ENCODE measurements at regions not wholly inside any gene's neighbourhood (a gene's known extent, or its start where the extent isn't known, plus 50 kb on each side); places are given as distances from the start of the nearest gene placed in this dataset.

DNA sequence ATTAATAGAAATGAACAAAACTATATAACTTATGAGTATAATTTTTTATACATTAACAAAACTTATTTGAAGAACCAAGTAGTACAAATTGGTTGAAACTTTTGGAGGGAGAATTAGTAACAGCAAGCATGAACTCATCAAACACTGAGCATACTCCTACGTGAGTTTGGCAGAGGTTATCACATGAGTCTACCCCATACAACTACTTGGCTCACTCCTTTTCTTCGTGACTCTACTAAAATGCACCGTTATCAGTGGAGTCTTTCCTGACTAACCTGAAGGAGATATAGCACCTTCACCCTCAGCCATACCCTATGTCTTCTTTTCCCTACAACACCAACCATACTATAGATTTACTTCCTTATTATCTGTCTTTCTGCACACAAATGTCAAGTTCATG is 794.2 kb downstream of the TFAP2A start:
- H3K27me3 ChIP-seq (ENCODE audit: control insufficient read depth in 2 of 2, insufficient read depth in 1 of 2, low read length in 1 of 2): no peaks in the 10 kb centered on the region
- 88% methylated on average over 3 of the region's 3 CpGs for WGBS
- no peak for DNase-seq (ENCODE audit: low read depth in 6 of 9, low spot score in 9 of 9)
- H3K36me3 ChIP-seq (ENCODE audit: control insufficient read depth in 2 of 2, insufficient read depth in 2 of 2, low read length in 1 of 2): no peaks in the 10 kb centered on the region
- no peaks in the 10 kb centered on the region for H3K9me3 ChIP-seq (ENCODE audit: control insufficient read depth in 2 of 2, insufficient read depth in 1 of 2, low read length in 1 of 2)
- H3K4me3 ChIP-seq (ENCODE audit: low read length in 2 of 2): no peak overlapping the region
- H3K27ac ChIP-seq (ENCODE audit: low read depth in 1 of 2, low read length in 1 of 2): no peak overlapping the region
- H3K4me1 ChIP-seq (ENCODE audit: control insufficient read depth in 2 of 2, insufficient read depth in 2 of 2, low read length in 2 of 2): no peaks in the 10 kb centered on the region

- no peak overlapping the region for H3K27ac ChIP-seq (ENCODE audit: low read depth in 1 of 2, low read length in 1 of 2)
- WGBS: 90% methylated on average over 2 of the region's 2 CpGs
- H3K9me3 ChIP-seq (ENCODE audit: control insufficient read depth in 2 of 2, insufficient read depth in 1 of 2, low read length in 1 of 2): no peaks in the 10 kb centered on the region
- no peak for DNase-seq (ENCODE audit: low read depth in 6 of 9, low spot score in 9 of 9)
- no peaks in the 10 kb centered on the region for H3K36me3 ChIP-seq (ENCODE audit: control insufficient read depth in 2 of 2, insufficient read depth in 2 of 2, low read length in 1 of 2)
- no peaks in the 10 kb centered on the region for H3K4me1 ChIP-seq (ENCODE audit: control insufficient read depth in 2 of 2, insufficient read depth in 2 of 2, low read length in 2 of 2)
- H3K27me3 ChIP-seq (ENCODE audit: control insufficient read depth in 2 of 2, insufficient read depth in 1 of 2, low read length in 1 of 2): no peaks in the 10 kb centered on the region
- no peak overlapping the region for H3K4me3 ChIP-seq (ENCODE audit: low read length in 2 of 2)
Measured at GRCh38 chr6:9620263-9620662, 794.6 kb downstream of the TFAP2A start.

- H3K27ac ChIP-seq (ENCODE audit: low read depth in 1 of 2, low read length in 1 of 2): no peak overlapping the region
- no peaks in the 10 kb centered on the region for H3K36me3 ChIP-seq (ENCODE audit: control insufficient read depth in 2 of 2, insufficient read depth in 2 of 2, low read length in 1 of 2)
- H3K9me3 ChIP-seq (ENCODE audit: control insufficient read depth in 2 of 2, insufficient read depth in 1 of 2, low read length in 1 of 2): no peaks in the 10 kb centered on the region
- WGBS: 90% methylated on average over 6 of the region's 6 CpGs
- DNase-seq (ENCODE audit: low read depth in 6 of 9, low spot score in 9 of 9): no peak
- H3K4me1 ChIP-seq (ENCODE audit: control insufficient read depth in 2 of 2, insufficient read depth in 2 of 2, low read length in 2 of 2): no peaks in the 10 kb centered on the region
- no peak overlapping the region for H3K4me3 ChIP-seq (ENCODE audit: low read length in 2 of 2)
- no peaks in the 10 kb centered on the region for H3K27me3 ChIP-seq (ENCODE audit: control insufficient read depth in 2 of 2, insufficient read depth in 1 of 2, low read length in 1 of 2)
Measured at GRCh38 chr6:9614778-9615177, 800.1 kb downstream of the TFAP2A start.

DNA sequence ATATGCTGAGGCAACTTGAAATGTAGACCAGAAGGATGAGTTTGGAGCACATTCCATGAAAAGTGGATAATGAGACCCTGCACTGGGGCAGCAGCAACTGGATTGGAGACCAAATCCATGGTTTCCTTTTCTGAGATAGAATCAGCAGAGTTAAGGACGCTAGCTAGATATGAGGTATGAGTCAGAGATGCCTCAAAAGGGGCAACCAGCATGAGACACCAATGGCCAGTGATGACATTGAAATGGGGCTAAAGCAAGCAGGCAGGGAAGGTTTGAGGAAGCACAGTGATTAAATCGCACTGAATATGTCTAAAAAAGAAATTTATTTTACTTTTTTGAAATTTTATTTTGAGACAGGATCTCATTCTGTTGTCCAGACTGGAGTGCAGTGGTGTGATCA is 802.4 kb downstream of the TFAP2A start:
- H3K27me3 ChIP-seq (ENCODE audit: control insufficient read depth in 2 of 2, insufficient read depth in 1 of 2, low read length in 1 of 2): no peaks in the 10 kb centered on the region
- H3K27ac ChIP-seq (ENCODE audit: low read depth in 1 of 2, low read length in 1 of 2): no peak overlapping the region
- 84% methylated on average over 2 of the region's 2 CpGs for WGBS
- no peaks in the 10 kb centered on the region for H3K4me1 ChIP-seq (ENCODE audit: control insufficient read depth in 2 of 2, insufficient read depth in 2 of 2, low read length in 2 of 2)
- no peaks in the 10 kb centered on the region for H3K36me3 ChIP-seq (ENCODE audit: control insufficient read depth in 2 of 2, insufficient read depth in 2 of 2, low read length in 1 of 2)
- no peaks in the 10 kb centered on the region for H3K9me3 ChIP-seq (ENCODE audit: control insufficient read depth in 2 of 2, insufficient read depth in 1 of 2, low read length in 1 of 2)
- H3K4me3 ChIP-seq (ENCODE audit: low read length in 2 of 2): no peak overlapping the region
- DNase-seq (ENCODE audit: low read depth in 6 of 9, low spot score in 9 of 9): no peak

- 87% methylated on average over 8 of the region's 8 CpGs for WGBS
- Histone ChIP-seq H3K9me3 (ENCODE audit: control insufficient read depth in 2 of 2, insufficient read depth in 1 of 2, low read length in 1 of 2) (no peaks in the 10 kb centered on the region), H3K4me3 (ENCODE audit: low read length in 2 of 2) (no peak overlapping the region), H3K27me3 (ENCODE audit: control insufficient read depth in 2 of 2, insufficient read depth in 1 of 2, low read length in 1 of 2) (no peaks in the 10 kb centered on the region), H3K27ac (ENCODE audit: low read depth in 1 of 2, low read length in 1 of 2) (no peak overlapping the region), H3K36me3 (ENCODE audit: control insufficient read depth in 2 of 2, insufficient read depth in 2 of 2, low read length in 1 of 2) (no peaks in the 10 kb centered on the region), H3K4me1 (ENCODE audit: control insufficient read depth in 2 of 2, insufficient read depth in 2 of 2, low read length in 2 of 2) (no peaks in the 10 kb centered on the region)
- no peak for DNase-seq (ENCODE audit: low read depth in 6 of 9, low spot score in 9 of 9)
Measured at GRCh38 chr6:9610620-9611415, 804.1 kb downstream of the TFAP2A start.

- no peaks in the 10 kb centered on the region for H3K4me1 ChIP-seq (ENCODE audit: control insufficient read depth in 2 of 2, insufficient read depth in 2 of 2, low read length in 2 of 2)
- no peaks in the 10 kb centered on the region for H3K9me3 ChIP-seq (ENCODE audit: control insufficient read depth in 2 of 2, insufficient read depth in 1 of 2, low read length in 1 of 2)
- no peak overlapping the region for H3K4me3 ChIP-seq (ENCODE audit: low read length in 2 of 2)
- H3K27ac ChIP-seq (ENCODE audit: low read depth in 1 of 2, low read length in 1 of 2): no peak overlapping the region
- no peaks in the 10 kb centered on the region for H3K27me3 ChIP-seq (ENCODE audit: control insufficient read depth in 2 of 2, insufficient read depth in 1 of 2, low read length in 1 of 2)
- no peak for DNase-seq (ENCODE audit: low read depth in 6 of 9, low spot score in 9 of 9)
- 34% methylated on average over 14 of the region's 14 CpGs for WGBS
- no peaks in the 10 kb centered on the region for H3K36me3 ChIP-seq (ENCODE audit: control insufficient read depth in 2 of 2, insufficient read depth in 2 of 2, low read length in 1 of 2)
Measured at GRCh38 chr6:9606435-9607134, 808.3 kb downstream of the TFAP2A start.

DNA sequence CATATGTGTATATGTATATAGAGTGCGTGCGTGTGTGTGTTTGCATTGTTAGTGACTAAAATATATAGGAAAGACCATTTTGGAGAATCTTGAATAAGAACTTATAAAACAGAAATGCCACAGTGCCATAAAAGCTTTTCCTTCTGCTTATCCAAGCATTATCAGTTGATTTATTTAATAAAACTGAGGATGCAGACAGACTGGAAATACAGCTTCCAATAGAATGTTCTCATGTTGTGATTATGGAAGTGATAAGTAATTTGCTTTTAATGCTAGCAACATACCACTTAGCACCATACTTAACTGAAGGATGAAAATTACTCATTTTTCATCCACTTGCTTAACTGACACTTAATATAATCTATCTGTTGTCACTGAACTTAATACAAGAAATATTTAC is 820.1 kb downstream of the TFAP2A start:
- Histone ChIP-seq H3K4me3 (ENCODE audit: low read length in 2 of 2) (no peak overlapping the region), H3K27me3 (ENCODE audit: control insufficient read depth in 2 of 2, insufficient read depth in 1 of 2, low read length in 1 of 2) (no peaks in the 10 kb centered on the region), H3K9me3 (ENCODE audit: control insufficient read depth in 2 of 2, insufficient read depth in 1 of 2, low read length in 1 of 2) (no peaks in the 10 kb centered on the region), H3K36me3 (ENCODE audit: control insufficient read depth in 2 of 2, insufficient read depth in 2 of 2, low read length in 1 of 2) (no peaks in the 10 kb centered on the region), H3K4me1 (ENCODE audit: control insufficient read depth in 2 of 2, insufficient read depth in 2 of 2, low read length in 2 of 2) (no peaks in the 10 kb centered on the region), H3K27ac (ENCODE audit: low read depth in 1 of 2, low read length in 1 of 2) (no peak overlapping the region)
- DNase-seq (ENCODE audit: low read depth in 6 of 9, low spot score in 9 of 9): no peak
- 96% methylated on average over 2 of the region's 2 CpGs for WGBS

GRCh38 chr6:9593554-9593953 is 821.3 kb downstream of the TFAP2A start:
- Histone ChIP-seq H3K27me3 (ENCODE audit: control insufficient read depth in 2 of 2, insufficient read depth in 1 of 2, low read length in 1 of 2) (no peaks in the 10 kb centered on the region), H3K36me3 (ENCODE audit: control insufficient read depth in 2 of 2, insufficient read depth in 2 of 2, low read length in 1 of 2) (no peaks in the 10 kb centered on the region), H3K4me1 (ENCODE audit: control insufficient read depth in 2 of 2, insufficient read depth in 2 of 2, low read length in 2 of 2) (no peaks in the 10 kb centered on the region), H3K4me3 (ENCODE audit: low read length in 2 of 2) (no peak overlapping the region), H3K9me3 (ENCODE audit: control insufficient read depth in 2 of 2, insufficient read depth in 1 of 2, low read length in 1 of 2) (no peaks in the 10 kb centered on the region), H3K27ac (ENCODE audit: low read depth in 1 of 2, low read length in 1 of 2) (no peak overlapping the region)
- no peak for DNase-seq (ENCODE audit: low read depth in 6 of 9, low spot score in 9 of 9)
- 93% methylated on average over 3 of the region's 3 CpGs for WGBS

- WGBS: 89% methylated on average over 2 of the region's 2 CpGs
- no peaks in the 10 kb centered on the region for H3K36me3 ChIP-seq (ENCODE audit: control insufficient read depth in 2 of 2, insufficient read depth in 2 of 2, low read length in 1 of 2)
- no peaks in the 10 kb centered on the region for H3K9me3 ChIP-seq (ENCODE audit: control insufficient read depth in 2 of 2, insufficient read depth in 1 of 2, low read length in 1 of 2)
- no peak overlapping the region for H3K27ac ChIP-seq (ENCODE audit: low read depth in 1 of 2, low read length in 1 of 2)
- no peaks in the 10 kb centered on the region for H3K4me1 ChIP-seq (ENCODE audit: control insufficient read depth in 2 of 2, insufficient read depth in 2 of 2, low read length in 2 of 2)
- no peak overlapping the region for H3K4me3 ChIP-seq (ENCODE audit: low read length in 2 of 2)
- H3K27me3 ChIP-seq (ENCODE audit: control insufficient read depth in 2 of 2, insufficient read depth in 1 of 2, low read length in 1 of 2): no peaks in the 10 kb centered on the region
- DNase-seq (ENCODE audit: low read depth in 6 of 9, low spot score in 9 of 9): no peak
Measured at GRCh38 chr6:9583753-9584352, 831.0 kb downstream of the TFAP2A start.

Measured in thymus (tissue), 11 donors.